ENCODE measurements at regions not wholly inside any gene's neighbourhood (a gene's known extent, or its start where the extent isn't known, plus 50 kb on each side); places are given as distances from the start of the nearest gene placed in this dataset.

- Histone ChIP-seq H3K4me3 (ENCODE audit: insufficient read depth, low read depth, low read length) (no peak overlapping the region), H3K9me3 (ENCODE audit: insufficient read depth, low read depth, low read length) (peaks cover 10% of the 10 kb centered on the region)
- TF ChIP-seq CTCF (IDR thresholded peaks at IDR 0.05; ENCODE audit: insufficient read depth, low read depth, low read length) = no peak
- TF ChIP-seq EZH2 (IDR thresholded peaks at IDR 0.05; ENCODE audit: insufficient read depth, low read length) = no peak
Observed at GRCh38 chr5:2217219-2217618, 334.5 kb upstream of the IRX4 start.

GRCh38 chr5:2214910-2215590 lies 332.3 kb upstream of the IRX4 start:
- no peaks in the 10 kb centered on the region for H3K9me3 Mint-ChIP-seq (ENCODE audit: unreplicated experiment)
- no peaks in the 10 kb centered on the region for H4K20me1 ChIP-seq (ENCODE audit: insufficient read depth, low read length)
- no peak for FAIRE-seq

More at GRCh38 chr5:2217219-2217618, 334.5 kb upstream of the IRX4 start:
- no peaks in the 10 kb centered on the region for H3K4me1 ChIP-seq (ENCODE audit: insufficient read depth, low read length)
- Mint-ChIP-seq H3K4me3 (ENCODE audit: unreplicated experiment) (no peak overlapping the region), H3K9me3 (ENCODE audit: unreplicated experiment) (peaks cover 2% of the 10 kb centered on the region), H3K36me3 (ENCODE audit: low read depth, unreplicated experiment) (no peaks in the 10 kb centered on the region), H3K27me3 (ENCODE audit: low read depth, unreplicated experiment) (peaks cover 21% of the 10 kb centered on the region), H3K4me1 (ENCODE audit: low read depth, unreplicated experiment) (no peaks in the 10 kb centered on the region), H3K27ac (ENCODE audit: unreplicated experiment) (no peak overlapping the region)
- FAIRE-seq = no peak
- no peak overlapping the region for H2AFZ ChIP-seq (ENCODE audit: low read depth, low read length)
- H3K4me2 ChIP-seq (ENCODE audit: low read length) = no peak overlapping the region
- H4K20me1 ChIP-seq (ENCODE audit: insufficient read depth, low read length) = no peaks in the 10 kb centered on the region
- H3K9ac ChIP-seq (ENCODE audit: low read length) = no peak overlapping the region
- H3K27ac ChIP-seq (ENCODE audit: low read depth, low read length) = no peak overlapping the region
- DNase-seq (ENCODE audit: low read depth) = no peak
- no peaks in the 10 kb centered on the region for H3K27me3 ChIP-seq (ENCODE audit: insufficient read depth, low read length)
- H3K36me3 ChIP-seq (ENCODE audit: insufficient read depth, low read length) = no peaks in the 10 kb centered on the region
- no peaks in the 10 kb centered on the region for H3K79me2 ChIP-seq (ENCODE audit: insufficient read depth, low read length)

More at GRCh38 chr5:2214910-2215590, 332.3 kb upstream of the IRX4 start:
- Mint-ChIP-seq H3K4me1 (ENCODE audit: low read depth, unreplicated experiment) (no peaks in the 10 kb centered on the region), H3K27me3 (ENCODE audit: low read depth, unreplicated experiment) (peaks cover 26% of the 10 kb centered on the region), H3K36me3 (ENCODE audit: low read depth, unreplicated experiment) (no peaks in the 10 kb centered on the region), H3K4me3 (ENCODE audit: unreplicated experiment) (no peak overlapping the region), H3K27ac (ENCODE audit: unreplicated experiment) (no peak overlapping the region)
- Histone ChIP-seq H3K36me3 (ENCODE audit: insufficient read depth, low read length) (no peaks in the 10 kb centered on the region), H3K4me2 (ENCODE audit: low read length) (no peak overlapping the region), H3K9ac (ENCODE audit: low read length) (no peak overlapping the region), H3K27ac (ENCODE audit: low read depth, low read length) (no peak overlapping the region), H3K4me1 (ENCODE audit: insufficient read depth, low read length) (no peaks in the 10 kb centered on the region), H3K27me3 (ENCODE audit: insufficient read depth, low read length) (no peaks in the 10 kb centered on the region), H3K9me3 (ENCODE audit: insufficient read depth, low read depth, low read length) (peaks cover 3% of the 10 kb centered on the region), H2AFZ (ENCODE audit: low read depth, low read length) (no peak overlapping the region), H3K79me2 (ENCODE audit: insufficient read depth, low read length) (no peaks in the 10 kb centered on the region), H3K4me3 (ENCODE audit: insufficient read depth, low read depth, low read length) (no peak overlapping the region)
- no peak for DNase-seq (ENCODE audit: low read depth)
- no peak for TF ChIP-seq CTCF (IDR thresholded peaks at IDR 0.05; ENCODE audit: insufficient read depth, low read depth, low read length)

Data from astrocyte (in vitro differentiated cells and primary cell).